Neural crest cell (in vitro differentiated cells): ENCODE measurements at regions not wholly inside any gene's neighbourhood (a gene's known extent, or its start where the extent isn't known, plus 50 kb on each side); places are given as distances from the start of the nearest gene placed in this dataset.
"Not testable (repeated sequence)": the region's sequence is repeated elsewhere in the genome, so short reads cannot be mapped to it uniquely, and the experiment has no call there.

Experiments
- DNase-seq: peaks from one replicate; pipeline ENCODE4 v3.0.0; 2021; ENCODE audit warnings: low read depth, mixed read lengths, low spot score
- H3K27ac Mint-ChIP-seq: one replicate; pipeline ENCODE4 v1.8.0; 2021; ENCODE audit warnings: mild to moderate bottlenecking, mixed read lengths; ENCODE audit not compliant: unreplicated experiment
- H3K27me3 Mint-ChIP-seq: 2 replicates; pipeline ENCODE4 v1.8.0; 2021; ENCODE audit warnings: low read depth, mild to moderate bottlenecking, mixed read lengths
- H3K36me3 Mint-ChIP-seq: 2 replicates; pipeline ENCODE4 v1.8.0; 2021; ENCODE audit warnings: low read depth, mild to moderate bottlenecking, mixed read lengths
- H3K4me1 Mint-ChIP-seq: 2 replicates; pipeline ENCODE4 v1.8.0; 2021; ENCODE audit warnings: mixed read lengths
- H3K4me3 Mint-ChIP-seq: one replicate; pipeline ENCODE4 v1.8.0; 2021; ENCODE audit warnings: mild to moderate bottlenecking, mixed read lengths
- H3K9me3 Mint-ChIP-seq: 2 replicates; pipeline ENCODE4 v1.8.0; 2021; ENCODE audit warnings: mixed read lengths
- TF ChIP-seq, protein P1 (sequence below): fragments of 200-600 bp; sonication (generic); conservative IDR thresholded peaks from 2 replicates; pipeline ENCODE4 v1.5.0; 2021; ENCODE audit warnings: antibody characterized with exemption, mild to moderate bottlenecking

DNA sequence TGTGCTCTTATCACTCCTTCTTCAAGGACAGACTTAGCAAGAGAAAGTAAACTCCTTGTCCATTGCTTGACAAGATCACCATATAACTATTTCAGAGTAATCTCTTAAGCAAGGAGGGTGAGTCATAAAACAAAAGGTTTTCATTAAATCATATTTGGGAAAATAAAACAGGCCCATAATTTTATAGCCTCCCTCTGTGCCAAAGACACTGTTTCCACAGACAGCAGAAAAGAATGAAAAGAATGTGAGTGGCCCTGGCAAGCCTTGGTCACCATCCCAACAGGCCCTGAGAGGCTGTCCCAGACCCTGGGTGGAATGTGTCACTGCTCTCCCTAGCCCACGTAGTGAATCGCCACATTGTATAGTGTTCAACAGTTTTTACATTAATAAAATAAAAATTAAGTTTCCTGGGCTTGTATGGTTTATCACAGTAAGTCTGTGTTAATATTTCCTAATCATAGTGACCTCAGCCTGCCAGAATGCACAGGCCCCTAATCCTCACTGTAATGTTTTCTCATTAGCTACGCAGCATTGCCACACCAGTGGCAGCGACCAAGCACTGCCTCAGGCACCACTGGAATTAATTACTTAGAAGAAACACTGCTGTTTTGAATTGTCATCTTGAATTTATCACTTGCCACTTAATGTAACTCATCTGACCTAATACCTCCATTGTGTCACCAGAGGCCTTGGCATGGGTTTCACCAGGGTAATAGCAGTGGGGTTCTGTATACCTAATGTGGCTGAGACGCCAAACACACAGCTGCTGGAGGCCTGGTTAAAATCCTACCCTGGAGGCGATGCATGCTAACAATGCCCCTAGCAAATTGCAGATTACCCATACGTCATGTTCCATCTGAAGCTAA is 401.9 kb downstream of the LNPK start:
- TF ChIP-seq, protein P1, sequence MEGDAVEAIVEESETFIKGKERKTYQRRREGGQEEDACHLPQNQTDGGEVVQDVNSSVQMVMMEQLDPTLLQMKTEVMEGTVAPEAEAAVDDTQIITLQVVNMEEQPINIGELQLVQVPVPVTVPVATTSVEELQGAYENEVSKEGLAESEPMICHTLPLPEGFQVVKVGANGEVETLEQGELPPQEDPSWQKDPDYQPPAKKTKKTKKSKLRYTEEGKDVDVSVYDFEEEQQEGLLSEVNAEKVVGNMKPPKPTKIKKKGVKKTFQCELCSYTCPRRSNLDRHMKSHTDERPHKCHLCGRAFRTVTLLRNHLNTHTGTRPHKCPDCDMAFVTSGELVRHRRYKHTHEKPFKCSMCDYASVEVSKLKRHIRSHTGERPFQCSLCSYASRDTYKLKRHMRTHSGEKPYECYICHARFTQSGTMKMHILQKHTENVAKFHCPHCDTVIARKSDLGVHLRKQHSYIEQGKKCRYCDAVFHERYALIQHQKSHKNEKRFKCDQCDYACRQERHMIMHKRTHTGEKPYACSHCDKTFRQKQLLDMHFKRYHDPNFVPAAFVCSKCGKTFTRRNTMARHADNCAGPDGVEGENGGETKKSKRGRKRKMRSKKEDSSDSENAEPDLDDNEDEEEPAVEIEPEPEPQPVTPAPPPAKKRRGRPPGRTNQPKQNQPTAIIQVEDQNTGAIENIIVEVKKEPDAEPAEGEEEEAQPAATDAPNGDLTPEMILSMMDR, result no peak
- no peak for DNase-seq
- H3K36me3 Mint-ChIP-seq, result no peaks in the 10 kb centered on the region
- no peaks in the 10 kb centered on the region for H3K27me3 Mint-ChIP-seq
- no peak overlapping the region for H3K4me3 Mint-ChIP-seq
- peaks cover 28% of the 10 kb centered on the region for H3K4me1 Mint-ChIP-seq
- H3K27ac Mint-ChIP-seq, result no peak overlapping the region
- H3K9me3 Mint-ChIP-seq, result peaks cover 2% of the 10 kb centered on the region

DNA sequence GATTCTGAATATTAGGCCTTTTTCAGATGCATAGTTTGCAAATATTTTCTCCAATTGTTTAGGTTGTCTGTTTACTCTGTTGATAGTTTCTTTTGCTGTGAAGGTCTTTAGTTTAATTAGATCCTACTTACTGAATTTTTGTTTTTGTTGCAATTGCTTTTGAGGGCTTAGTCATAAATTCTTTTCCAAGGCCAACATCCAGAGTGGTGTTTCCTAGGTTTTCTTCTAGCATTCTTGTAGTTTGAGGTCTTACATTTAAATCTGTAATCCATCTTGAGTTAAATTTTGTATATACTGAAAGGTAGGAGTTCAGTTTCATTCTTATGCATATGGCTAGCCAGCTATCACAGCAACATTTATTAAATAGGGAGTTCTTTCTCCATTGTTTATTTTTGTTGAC is 404.8 kb downstream of the LNPK start:
- Mint-ChIP-seq H3K4me1 (peaks cover 36% of the 10 kb centered on the region), H3K9me3 (peaks cover 5% of the 10 kb centered on the region), H3K36me3 (peaks cover 4% of the 10 kb centered on the region), H3K27me3 (no peaks in the 10 kb centered on the region), H3K4me3 (no peak overlapping the region), H3K27ac (no peak overlapping the region)
- TF ChIP-seq, protein P1, result no peak
- DNase-seq, result no peak

DNA sequence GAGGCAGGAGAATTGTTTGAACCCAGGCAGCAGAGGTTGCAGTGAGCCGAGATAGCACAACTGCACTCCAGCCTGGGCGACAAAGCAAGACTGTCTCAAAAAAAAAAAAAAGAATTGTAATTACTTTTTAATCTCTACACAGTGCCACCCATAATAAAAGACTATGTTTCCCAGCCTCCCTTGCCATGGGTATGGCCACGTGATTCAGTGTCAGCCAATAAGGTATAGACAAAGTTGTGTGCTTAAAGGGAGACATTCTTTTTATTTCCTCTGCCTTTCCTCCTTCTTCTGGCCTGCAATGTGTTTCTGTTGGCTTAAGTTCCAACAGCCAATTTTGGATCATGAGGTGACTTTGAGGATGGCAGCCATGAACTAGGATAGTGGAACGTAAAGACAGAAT is 406.9 kb downstream of the LNPK start:
- Mint-ChIP-seq H3K36me3 (peaks cover 4% of the 10 kb centered on the region), H3K9me3 (peaks cover 5% of the 10 kb centered on the region), H3K27ac (peak overlapping the region; percentile 27), H3K27me3 (no peaks in the 10 kb centered on the region), H3K4me1 (peaks cover 29% of the 10 kb centered on the region), H3K4me3 (peak overlapping the region; percentile 99)
- TF ChIP-seq, protein P1, result no peak
- no peak for DNase-seq

DNA sequence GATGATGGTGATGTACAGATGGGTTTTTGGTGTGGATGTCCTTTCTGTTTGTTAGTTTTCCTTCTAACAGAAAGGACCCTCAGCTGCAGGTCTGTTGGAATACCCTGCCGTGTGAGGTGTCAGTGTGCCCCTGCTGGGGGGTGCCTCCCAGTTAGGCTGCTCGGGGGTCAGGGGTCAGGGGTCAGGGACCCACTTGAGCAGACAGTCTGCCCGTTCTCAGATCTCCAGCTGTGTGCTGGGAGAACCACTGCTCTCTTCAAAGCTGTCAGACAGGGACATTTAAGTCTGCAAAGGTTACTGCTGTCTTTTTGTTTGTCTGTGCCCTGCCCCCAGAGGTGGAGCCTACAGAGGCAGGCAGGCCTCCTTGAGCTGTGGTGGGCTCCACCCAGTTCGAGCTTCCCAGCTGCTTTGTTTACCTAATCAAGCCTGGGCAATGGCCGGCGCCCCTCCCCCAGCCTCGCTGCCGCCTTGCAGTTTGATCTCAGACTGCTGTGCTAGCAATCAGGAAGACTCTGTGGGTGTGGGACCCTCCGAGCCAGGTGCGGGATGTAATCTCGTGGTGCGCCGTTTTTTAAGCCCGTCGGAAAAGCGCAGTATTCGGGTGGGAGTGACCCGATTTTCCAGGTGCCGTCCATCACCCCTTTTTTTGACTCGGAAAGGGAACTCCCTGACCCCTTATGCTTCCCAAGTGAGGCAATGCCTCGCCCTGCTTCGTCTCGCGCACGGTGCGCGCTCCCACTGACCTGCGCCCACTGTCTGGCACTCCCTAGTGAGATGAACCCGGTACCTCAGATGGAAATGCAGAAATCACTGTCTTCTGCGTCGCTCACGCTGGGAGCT is 408.2 kb downstream of the LNPK start:
- DNase-seq, result peak; percentile 14
- H3K4me3 Mint-ChIP-seq, result peak overlapping the region; percentile 99
- H3K27me3 Mint-ChIP-seq, H3K36me3 Mint-ChIP-seq, H3K9me3 Mint-ChIP-seq: not testable (repeated sequence)
- H3K4me1 Mint-ChIP-seq, result peaks cover 23% of the 10 kb centered on the region
- H3K27ac Mint-ChIP-seq, result peak overlapping the region; percentile 100

DNA sequence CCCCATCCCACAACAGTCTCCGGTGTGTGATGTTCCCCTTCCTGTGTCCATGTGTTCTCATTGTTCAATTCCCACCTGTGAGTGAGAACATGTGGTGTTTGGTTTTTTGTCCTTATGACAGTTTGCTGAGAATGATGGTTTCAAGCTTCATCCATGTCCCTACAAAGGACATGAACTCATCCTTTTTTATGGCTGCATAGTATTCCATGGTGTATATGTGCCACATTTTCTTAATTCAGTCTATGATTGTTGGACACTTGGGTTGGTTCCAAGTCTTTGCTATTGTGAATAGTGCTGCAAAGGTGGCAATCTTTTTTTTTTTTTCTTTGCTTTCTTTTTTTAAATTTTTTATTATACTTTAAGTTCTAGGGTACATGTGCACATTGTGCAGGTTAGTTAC is 406.7 kb upstream of the ATP5MC3 start:
- not testable (repeated sequence) for H3K4me3 Mint-ChIP-seq, H3K27ac Mint-ChIP-seq, H3K27me3 Mint-ChIP-seq, H3K4me1 Mint-ChIP-seq, H3K36me3 Mint-ChIP-seq, DNase-seq, H3K9me3 Mint-ChIP-seq

DNA sequence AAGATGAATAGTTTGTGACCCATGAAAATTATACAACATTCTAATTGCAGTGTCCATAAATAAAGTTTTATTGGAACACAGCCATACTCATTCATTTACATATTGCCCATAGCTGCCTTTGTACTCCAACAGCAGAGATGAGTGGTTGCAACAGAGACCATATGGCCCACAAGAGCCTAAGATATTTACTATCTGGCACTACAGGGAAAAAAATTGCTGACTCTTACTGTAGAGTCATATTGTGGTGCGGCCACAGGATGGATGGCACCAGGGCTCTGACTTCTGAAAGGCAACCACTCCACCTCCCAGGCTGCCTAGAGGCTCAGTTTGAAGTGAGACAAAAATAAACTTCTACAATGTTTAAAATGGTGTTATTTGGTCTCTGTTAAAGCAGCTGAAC is 404.0 kb upstream of the ATP5MC3 start:
- H3K4me1 Mint-ChIP-seq, result no peaks in the 10 kb centered on the region
- H3K27me3 Mint-ChIP-seq, result no peaks in the 10 kb centered on the region
- no peak for DNase-seq
- H3K9me3 Mint-ChIP-seq, result no peaks in the 10 kb centered on the region
- H3K4me3 Mint-ChIP-seq, result no peak overlapping the region
- TF ChIP-seq, protein P1, result no peak
- no peaks in the 10 kb centered on the region for H3K36me3 Mint-ChIP-seq
- no peak overlapping the region for H3K27ac Mint-ChIP-seq
